ENCODE measurements at regions not wholly inside any gene's neighbourhood (a gene's known extent, or its start where the extent isn't known, plus 50 kb on each side); places are given as distances from the start of the nearest gene placed in this dataset.

DNA sequence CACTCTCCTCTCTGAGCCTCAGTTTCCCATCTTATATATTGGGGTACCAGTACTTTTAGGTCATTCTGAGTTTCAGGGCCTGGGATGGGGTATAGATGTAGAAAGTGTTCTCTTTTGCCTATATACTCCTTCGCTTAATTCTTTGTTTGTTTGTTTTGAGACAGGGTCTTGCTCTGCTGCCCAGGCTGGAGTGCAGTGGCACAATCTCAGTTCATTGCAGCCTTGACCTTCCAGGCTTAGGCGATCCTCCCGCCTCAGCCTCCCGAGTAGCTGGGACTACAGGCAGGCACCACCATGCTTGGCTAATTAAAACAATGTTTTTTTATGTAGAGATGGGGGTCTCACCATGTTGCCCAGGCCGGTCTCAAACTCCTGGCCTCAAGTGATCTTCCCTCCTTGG, 152.1 kb downstream of the AACS start:
- no peak for TF ChIP-seq EZH2 (IDR thresholded peaks at IDR 0.05; ENCODE audit: borderline replicate concordance, insufficient read depth, low read length, poor library complexity, severe bottlenecking)
- no peak for TF ChIP-seq EP300 (conservative IDR thresholded peaks at IDR 0.05; ENCODE audit: poor library complexity, severe bottlenecking)
- TF ChIP-seq SMC3 (conservative IDR thresholded peaks at IDR 0.05; ENCODE audit: poor library complexity), result no peak
- TF ChIP-seq, protein P1, sequence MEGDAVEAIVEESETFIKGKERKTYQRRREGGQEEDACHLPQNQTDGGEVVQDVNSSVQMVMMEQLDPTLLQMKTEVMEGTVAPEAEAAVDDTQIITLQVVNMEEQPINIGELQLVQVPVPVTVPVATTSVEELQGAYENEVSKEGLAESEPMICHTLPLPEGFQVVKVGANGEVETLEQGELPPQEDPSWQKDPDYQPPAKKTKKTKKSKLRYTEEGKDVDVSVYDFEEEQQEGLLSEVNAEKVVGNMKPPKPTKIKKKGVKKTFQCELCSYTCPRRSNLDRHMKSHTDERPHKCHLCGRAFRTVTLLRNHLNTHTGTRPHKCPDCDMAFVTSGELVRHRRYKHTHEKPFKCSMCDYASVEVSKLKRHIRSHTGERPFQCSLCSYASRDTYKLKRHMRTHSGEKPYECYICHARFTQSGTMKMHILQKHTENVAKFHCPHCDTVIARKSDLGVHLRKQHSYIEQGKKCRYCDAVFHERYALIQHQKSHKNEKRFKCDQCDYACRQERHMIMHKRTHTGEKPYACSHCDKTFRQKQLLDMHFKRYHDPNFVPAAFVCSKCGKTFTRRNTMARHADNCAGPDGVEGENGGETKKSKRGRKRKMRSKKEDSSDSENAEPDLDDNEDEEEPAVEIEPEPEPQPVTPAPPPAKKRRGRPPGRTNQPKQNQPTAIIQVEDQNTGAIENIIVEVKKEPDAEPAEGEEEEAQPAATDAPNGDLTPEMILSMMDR (IDR thresholded peaks at IDR 0.05; ENCODE audit: poor library complexity, severe bottlenecking), result no peak
- no peak for TF ChIP-seq POLR2AphosphoS5 (IDR thresholded peaks at IDR 0.05)
- no peak for TF ChIP-seq RAD21 (conservative IDR thresholded peaks at IDR 0.05)
- TF ChIP-seq MXI1 (conservative IDR thresholded peaks at IDR 0.05; ENCODE audit: poor library complexity, severe bottlenecking), result no peak
- no peak for TF ChIP-seq REST (IDR thresholded peaks at IDR 0.05; ENCODE audit: borderline replicate concordance)
- no peak for TF ChIP-seq TAF1 (IDR thresholded peaks at IDR 0.05; ENCODE audit: low read depth)
- no peak overlapping the region for H3K9ac ChIP-seq (ENCODE audit: low read length)
- H3K27me3 ChIP-seq (ENCODE audit: insufficient read depth, low read depth, low read length), result no peaks in the 10 kb centered on the region
- no peaks in the 10 kb centered on the region for H3F3A ChIP-seq (ENCODE audit: insufficient read depth, low read length, poor library complexity, severe bottlenecking)
- no peak overlapping the region for H2AFZ ChIP-seq (ENCODE audit: low read depth, low read length)
- no peaks in the 10 kb centered on the region for H3K9me2 ChIP-seq (ENCODE audit: insufficient read depth, low read length)
- H3K36me3 ChIP-seq (ENCODE audit: insufficient read depth, low read length), result no peaks in the 10 kb centered on the region
- H3K4me3 ChIP-seq (ENCODE audit: low read length), result no peak overlapping the region
- H3K27ac ChIP-seq (ENCODE audit: low read length), result no peak overlapping the region
- no peaks in the 10 kb centered on the region for H4K20me1 ChIP-seq (ENCODE audit: insufficient read depth)
- no peak overlapping the region for H3K4me2 ChIP-seq (ENCODE audit: low read length)
- H3K9me3 ChIP-seq (ENCODE audit: low read length), result no peaks in the 10 kb centered on the region
- no peaks in the 10 kb centered on the region for H3K79me2 ChIP-seq (replicated peaks; ENCODE audit: insufficient read depth, low read length)

- Histone ChIP-seq H2AFZ (ENCODE audit: low read depth, low read length) (no peak overlapping the region), H3K9me2 (ENCODE audit: insufficient read depth, low read length) (no peaks in the 10 kb centered on the region), H4K20me1 (ENCODE audit: insufficient read depth) (no peaks in the 10 kb centered on the region), H3K79me2 (replicated peaks; ENCODE audit: insufficient read depth, low read length) (no peaks in the 10 kb centered on the region), H3K4me2 (ENCODE audit: low read length) (no peak overlapping the region), H3K27me3 (ENCODE audit: insufficient read depth, low read depth, low read length) (no peaks in the 10 kb centered on the region), H3K27ac (ENCODE audit: low read length) (no peak overlapping the region), H3K36me3 (ENCODE audit: insufficient read depth, low read length) (no peaks in the 10 kb centered on the region), H3K9me3 (ENCODE audit: low read length) (no peaks in the 10 kb centered on the region), H3K9ac (ENCODE audit: low read length) (no peak overlapping the region), H3F3A (ENCODE audit: insufficient read depth, low read length, poor library complexity, severe bottlenecking) (no peaks in the 10 kb centered on the region), H3K4me3 (ENCODE audit: low read length) (no peak overlapping the region)
- no peak for TF ChIP-seq EP300 (conservative IDR thresholded peaks at IDR 0.05; ENCODE audit: poor library complexity, severe bottlenecking)
- no peak for TF ChIP-seq RAD21 (conservative IDR thresholded peaks at IDR 0.05)
- no peak for TF ChIP-seq POLR2AphosphoS5 (IDR thresholded peaks at IDR 0.05)
- TF ChIP-seq SMC3 (conservative IDR thresholded peaks at IDR 0.05; ENCODE audit: poor library complexity), result no peak
- no peak for TF ChIP-seq EZH2 (IDR thresholded peaks at IDR 0.05; ENCODE audit: borderline replicate concordance, insufficient read depth, low read length, poor library complexity, severe bottlenecking)
- TF ChIP-seq, protein P1 (IDR thresholded peaks at IDR 0.05; ENCODE audit: poor library complexity, severe bottlenecking), result no peak
These were observed 153.7 kb downstream of the AACS start for GRCh38 chr12:125218952-125219351.
